HG03571 (cell line): ENCODE measurements at regions not wholly inside any gene's neighbourhood (a gene's known extent, or its start where the extent isn't known, plus 50 kb on each side); places are given as distances from the start of the nearest gene placed in this dataset.

Source experiments
- ATAC-seq: cut with Tn5 transposase; IDR thresholded peaks from one replicate; pipeline ENCODE4 v1.9.1; 2021; ENCODE audit not compliant: unreplicated experiment

- ATAC-seq = no peak
Observed at GRCh38 chr4:189443341-189443740, 497.3 kb upstream of the FRG1 start.

- ATAC-seq = no peak
Observed at GRCh38 chr4:189445613-189446012, 495.1 kb upstream of the FRG1 start.

GRCh38 chr4:189463734-189464133 lies 476.9 kb upstream of the FRG1 start:
- ATAC-seq = no peak

- ATAC-seq = no peak
Observed at GRCh38 chr4:189494407-189494806, 446.3 kb upstream of the FRG1 start.

- no peak for ATAC-seq
Observed at GRCh38 chr4:189497516-189497915, 443.2 kb upstream of the FRG1 start.

GRCh38 chr4:189497996-189498395 lies 442.7 kb upstream of the FRG1 start:
- ATAC-seq = no peak

- ATAC-seq = no peak
Observed at GRCh38 chr4:189498457-189498856, 442.2 kb upstream of the FRG1 start.

- ATAC-seq = no peak
Observed at GRCh38 chr4:189499696-189500095, 441.0 kb upstream of the FRG1 start.

- ATAC-seq = no peak
Observed at GRCh38 chr4:189500970-189501369, 439.7 kb upstream of the FRG1 start.

GRCh38 chr4:189502841-189503435 lies 437.7 kb upstream of the FRG1 start:
- no peak for ATAC-seq

GRCh38 chr4:189504220-189504619 lies 436.5 kb upstream of the FRG1 start:
- ATAC-seq = no peak

GRCh38 chr4:189505380-189505779 lies 435.3 kb upstream of the FRG1 start:
- no peak for ATAC-seq

- no peak for ATAC-seq
Observed at GRCh38 chr4:189506080-189506479, 434.6 kb upstream of the FRG1 start.

GRCh38 chr4:189507060-189507459 lies 433.6 kb upstream of the FRG1 start:
- no peak for ATAC-seq

- ATAC-seq = no peak
Observed at GRCh38 chr4:189510601-189511000, 430.1 kb upstream of the FRG1 start.

GRCh38 chr4:189511581-189511980 lies 429.1 kb upstream of the FRG1 start:
- no peak for ATAC-seq

- no peak for ATAC-seq
Observed at GRCh38 chr4:189513421-189513820, 427.3 kb upstream of the FRG1 start.

- ATAC-seq = no peak
Observed at GRCh38 chr4:189514209-189514608, 426.5 kb upstream of the FRG1 start.

GRCh38 chr4:189516902-189517301 lies 423.8 kb upstream of the FRG1 start:
- ATAC-seq = no peak

- no peak for ATAC-seq
Observed at GRCh38 chr4:189519186-189519585, 421.5 kb upstream of the FRG1 start.

- ATAC-seq = no peak
Observed at GRCh38 chr4:189525304-189525703, 415.4 kb upstream of the FRG1 start.

GRCh38 chr4:189530848-189531247 lies 409.8 kb upstream of the FRG1 start:
- no peak for ATAC-seq

- ATAC-seq = no peak
Observed at GRCh38 chr4:189533603-189534002, 407.1 kb upstream of the FRG1 start.

- ATAC-seq = no peak
Observed at GRCh38 chr4:189547559-189547958, 393.1 kb upstream of the FRG1 start.
